Spinal cord (tissue), 9 donors: ENCODE measurements at regions not wholly inside any gene's neighbourhood (a gene's known extent, or its start where the extent isn't known, plus 50 kb on each side); places are given as distances from the start of the nearest gene placed in this dataset.

Experiments used
- DNase-seq, 6 donors: peaks; one replicate each; pipeline versions ENCODE4 v3.0.0 to v3.0.0-alpha.2; 2013 to 2015; ENCODE audit warnings: low spot score in 6 of 6, low read depth in 4 of 6
- H3K27ac ChIP-seq: one replicate; pipeline ENCODE4 v1.5.1; 2013; ENCODE audit warnings: low read depth, low read length, control low read depth
- H3K27me3 ChIP-seq: one replicate; pipeline ENCODE4 v1.6.1; 2013; ENCODE audit warnings: low read length; ENCODE audit not compliant: control insufficient read depth, insufficient read depth
- H3K36me3 ChIP-seq: one replicate; pipeline ENCODE4 v1.6.1; 2013; ENCODE audit warnings: low read length; ENCODE audit not compliant: control insufficient read depth, insufficient read depth
- H3K4me1 ChIP-seq: one replicate; pipeline ENCODE4 v1.6.1; 2013; ENCODE audit warnings: low read length; ENCODE audit not compliant: control insufficient read depth, insufficient read depth
- H3K4me3 ChIP-seq: one replicate; pipeline ENCODE4 v1.5.1; 2013; ENCODE audit warnings: low read depth, low read length, control low read depth
- H3K9me3 ChIP-seq: one replicate; pipeline ENCODE4 v1.6.1; 2013; ENCODE audit warnings: low read length; ENCODE audit not compliant: control insufficient read depth, insufficient read depth
- WGBS: methylation state at CpG from one replicate; pipeline ENCODE4 v1.1.5; 2013; ENCODE audit warnings: missing lambda C conversion rate; ENCODE audit not compliant: insufficient coverage; 5-methylcytosine and 5-hydroxymethylcytosine counted together
- donor health status: healthy.

- no CpG with 5 or more reads among the region's 1 CpG for WGBS
- no peak overlapping the region for H3K27ac ChIP-seq
- H3K36me3 ChIP-seq: no peaks in the 10 kb centered on the region
- H3K27me3 ChIP-seq: no peaks in the 10 kb centered on the region
- DNase-seq: no peak
- peaks cover 4% of the 10 kb centered on the region for H3K9me3 ChIP-seq
- no peak overlapping the region for H3K4me3 ChIP-seq
- H3K4me1 ChIP-seq: no peaks in the 10 kb centered on the region
These were observed 604.7 kb upstream of the EPHA6 start for GRCh38 chr3:96209699-96210098.

- Histone ChIP-seq H3K27ac (no peak overlapping the region), H3K9me3 (peaks cover 4% of the 10 kb centered on the region), H3K27me3 (no peaks in the 10 kb centered on the region), H3K4me1 (no peaks in the 10 kb centered on the region), H3K36me3 (no peaks in the 10 kb centered on the region), H3K4me3 (no peak overlapping the region)
- no peak for DNase-seq
- no CpG with 5 or more reads among the region's 3 CpGs for WGBS
These were observed 601.0 kb upstream of the EPHA6 start for GRCh38 chr3:96213393-96213792.

- no peak overlapping the region for H3K27ac ChIP-seq
- no peaks in the 10 kb centered on the region for H3K4me1 ChIP-seq
- H3K4me3 ChIP-seq: no peak overlapping the region
- H3K27me3 ChIP-seq: no peaks in the 10 kb centered on the region
- peaks cover 4% of the 10 kb centered on the region for H3K9me3 ChIP-seq
- no peaks in the 10 kb centered on the region for H3K36me3 ChIP-seq
- no peak for DNase-seq
These were observed 599.5 kb upstream of the EPHA6 start for GRCh38 chr3:96214941-96215340.

GRCh38 chr3:96225494-96225893 lies 588.9 kb upstream of the EPHA6 start:
- Histone ChIP-seq H3K4me3 (no peak overlapping the region), H3K36me3 (no peaks in the 10 kb centered on the region), H3K27ac (no peak overlapping the region), H3K4me1 (no peaks in the 10 kb centered on the region), H3K27me3 (no peaks in the 10 kb centered on the region), H3K9me3 (no peaks in the 10 kb centered on the region)
- no peak for DNase-seq
- 100% methylated on average over 1 of the region's 5 CpGs for WGBS

- no CpG with 5 or more reads among the region's 1 CpG for WGBS
- Histone ChIP-seq H3K27ac (no peak overlapping the region), H3K9me3 (no peaks in the 10 kb centered on the region), H3K36me3 (no peaks in the 10 kb centered on the region), H3K4me1 (no peaks in the 10 kb centered on the region), H3K4me3 (no peak overlapping the region), H3K27me3 (no peaks in the 10 kb centered on the region)
- no peak for DNase-seq
These were observed 580.7 kb upstream of the EPHA6 start for GRCh38 chr3:96233679-96234078.

- WGBS: no CpG with 5 or more reads among the region's 2 CpGs
These were observed 577.9 kb upstream of the EPHA6 start for GRCh38 chr3:96236522-96236921.

GRCh38 chr3:96259299-96259698 lies 555.1 kb upstream of the EPHA6 start:
- DNase-seq: no peak
- no peaks in the 10 kb centered on the region for H3K36me3 ChIP-seq
- H3K9me3 ChIP-seq: no peaks in the 10 kb centered on the region
- H3K4me3 ChIP-seq: no peak overlapping the region
- H3K4me1 ChIP-seq: no peaks in the 10 kb centered on the region
- H3K27me3 ChIP-seq: no peaks in the 10 kb centered on the region
- H3K27ac ChIP-seq: no peak overlapping the region

More at GRCh38 chr3:96236522-96236921, 577.9 kb upstream of the EPHA6 start:
- Histone ChIP-seq H3K36me3 (no peaks in the 10 kb centered on the region), H3K9me3 (no peaks in the 10 kb centered on the region), H3K4me1 (no peaks in the 10 kb centered on the region), H3K27me3 (no peaks in the 10 kb centered on the region), H3K27ac (no peak overlapping the region), H3K4me3 (no peak overlapping the region)
- peak in 1 of 6 donors; percentile 48 for DNase-seq

- no CpG with 5 or more reads among the region's 2 CpGs for WGBS
- H3K36me3 ChIP-seq: no peaks in the 10 kb centered on the region
These were observed 549.7 kb upstream of the EPHA6 start for GRCh38 chr3:96264701-96265100.

GRCh38 chr3:96266395-96267190 lies 547.8 kb upstream of the EPHA6 start:
- Histone ChIP-seq H3K4me3 (no peak overlapping the region), H3K27ac (no peak overlapping the region), H3K36me3 (no peaks in the 10 kb centered on the region), H3K4me1 (no peaks in the 10 kb centered on the region), H3K27me3 (no peaks in the 10 kb centered on the region), H3K9me3 (no peaks in the 10 kb centered on the region)
- DNase-seq: no peak
- WGBS: 100% methylated on average over 1 of the region's 3 CpGs

More at GRCh38 chr3:96264701-96265100, 549.7 kb upstream of the EPHA6 start:
- Histone ChIP-seq H3K27me3 (no peaks in the 10 kb centered on the region), H3K4me3 (no peak overlapping the region), H3K27ac (no peak overlapping the region), H3K4me1 (no peaks in the 10 kb centered on the region), H3K9me3 (no peaks in the 10 kb centered on the region)
- no peak for DNase-seq

- Histone ChIP-seq H3K4me1 (no peaks in the 10 kb centered on the region), H3K36me3 (no peaks in the 10 kb centered on the region), H3K9me3 (no peaks in the 10 kb centered on the region), H3K4me3 (no peak overlapping the region), H3K27me3 (no peaks in the 10 kb centered on the region), H3K27ac (no peak overlapping the region)
- WGBS: no CpG with 5 or more reads among the region's 3 CpGs
- no peak for DNase-seq
These were observed 546.8 kb upstream of the EPHA6 start for GRCh38 chr3:96267577-96267976.
